HEK293 (cell line): ENCODE measurements at regions not wholly inside any gene's neighbourhood (a gene's known extent, or its start where the extent isn't known, plus 50 kb on each side); places are given as distances from the start of the nearest gene placed in this dataset.
A peak's percentile ranks its signal among the peaks of the same experiment; 100 is the strongest.

Experiments
- CTCF ChIA-PET: fragments of 350-600 bp; formaldehyde crosslinking; extraction: SDS; loops from one replicate; lab custom pipeline; 2021; ENCODE audit warnings: antibody characterized with exemption; lab: Yijun Ruan, JAX
- POLR2A ChIA-PET: fragments of 300-600 bp; formaldehyde crosslinking; extraction: SDS; loops from one replicate; lab custom pipeline; 2020; ENCODE audit warnings: antibody characterized with exemption, inconsistent platforms; lab: Yijun Ruan, JAX
- H3K27ac ChIP-seq: fragments of 200-500 bp; sonication (Bioruptor generic); 2 replicates; pipeline ENCODE4 v1.5.1; 2014; ENCODE audit warnings: low read depth, low read length, control low read depth, inconsistent platforms; ENCODE audit errors: extremely low read depth
- H3K36me3 ChIP-seq, 2 experiments: fragments of 200-500 bp in 1 of 2; sonication (Bioruptor generic) in 1 of 2; 1 replicate in 1 of 2; 2 replicates in 1 of 2; pipeline ENCODE4 v1.5.1; 2014 to 2017; ENCODE audit warnings: inconsistent platforms in 2 of 2, low read length in 2 of 2; ENCODE audit not compliant: control insufficient read depth in 2 of 2, insufficient read depth in 1 of 2
- H3K4me1 ChIP-seq: fragments of 200-500 bp; sonication (Bioruptor generic); 2 replicates; pipeline ENCODE4 v1.5.1; 2014; ENCODE audit warnings: mild to moderate bottlenecking, low read length, inconsistent platforms; ENCODE audit not compliant: control insufficient read depth, insufficient read depth
- H3K4me3 ChIP-seq: 2 replicates; pipeline ENCODE4 v1.5.1; 2011; ENCODE audit warnings: low read depth, mild to moderate bottlenecking, control low read depth, low read length, moderate library complexity
- H3K9me3 ChIP-seq: fragments of 200-500 bp; sonication (Bioruptor generic); 2 replicates; pipeline ENCODE4 v1.5.1; 2014; ENCODE audit warnings: low read depth, low read length, inconsistent platforms; ENCODE audit not compliant: control insufficient read depth, insufficient read depth
- BCL6B ChIP-seq: fragments of 450-650 bp; formaldehyde crosslinking; IDR thresholded peaks from 2 replicates; pipeline ENCODE4 v1.5.1; 2017; ENCODE audit warnings: missing biosample characterization, missing genetic modification characterization
- EGR2 ChIP-seq: fragments of 450-650 bp; formaldehyde crosslinking; IDR thresholded peaks from 2 replicates; pipeline ENCODE4 v1.5.1; 2016; ENCODE audit warnings: low read depth, missing biosample characterization, missing genetic modification characterization
- SALL2 ChIP-seq: fragments of 450-650 bp; formaldehyde crosslinking; IDR thresholded peaks from 2 replicates; pipeline ENCODE4 v1.5.0; 2017; ENCODE audit warnings: missing biosample characterization, mild to moderate bottlenecking, missing genetic modification characterization, borderline replicate concordance
- SP2 ChIP-seq: fragments of 450-650 bp; formaldehyde crosslinking; IDR thresholded peaks from 2 replicates; pipeline ENCODE4 v1.5.1; 2016; ENCODE audit warnings: missing biosample characterization, missing genetic modification characterization
- TCF7L2 ChIP-seq: IDR thresholded peaks from 2 replicates; pipeline ENCODE4 v1.6.1; 2011; ENCODE audit warnings: low read depth, mild to moderate bottlenecking, inconsistent platforms, low read length, moderate library complexity, borderline replicate concordance
- TRIM28 ChIP-seq: IDR thresholded peaks from 2 replicates; pipeline ENCODE4 v1.6.1; 2011; ENCODE audit warnings: low read length, control low read depth, borderline replicate concordance
- TSHZ1 ChIP-seq: fragments of 450-650 bp; formaldehyde crosslinking; IDR thresholded peaks from 2 replicates; pipeline ENCODE4 v1.5.1; 2016; ENCODE audit warnings: missing biosample characterization, missing genetic modification characterization, borderline replicate concordance
- ZBTB1 ChIP-seq: fragments of 450-650 bp; formaldehyde crosslinking; IDR thresholded peaks from 2 replicates; pipeline ENCODE4 v1.5.1; 2016; ENCODE audit warnings: missing biosample characterization, missing genetic modification characterization
- ZBTB21 ChIP-seq: fragments of 450-650 bp; formaldehyde crosslinking; IDR thresholded peaks from 2 replicates; pipeline ENCODE4 v1.5.1; 2017; ENCODE audit warnings: missing biosample characterization, missing genetic modification characterization
- ZBTB6 ChIP-seq: fragments of 450-650 bp; formaldehyde crosslinking; IDR thresholded peaks from 2 replicates; pipeline ENCODE4 v1.5.1; 2017; ENCODE audit warnings: missing biosample characterization, missing genetic modification characterization
- ZNF184 ChIP-seq: fragments of 450-650 bp; IDR thresholded peaks from 2 replicates; pipeline ENCODE4 v1.5.1; 2018; ENCODE audit warnings: missing biosample characterization, mild to moderate bottlenecking, missing genetic modification characterization
- ZNF274 ChIP-seq, 2 experiments: fragments of 200-500 bp in 1 of 2; fragments of 450-650 bp in 1 of 2; sonication (Bioruptor generic) in 1 of 2; formaldehyde crosslinking in 1 of 2; IDR thresholded peaks; 2 replicates each; pipeline versions ENCODE4 v1.5.1 to v1.6.1; 2014 to 2016; ENCODE audit warnings: borderline replicate concordance in 1 of 2, inconsistent platforms in 1 of 2, low read length in 1 of 2, missing biosample characterization in 1 of 2, missing genetic modification characterization in 1 of 2
- ZNF354C ChIP-seq: fragments of 450-650 bp; formaldehyde crosslinking; IDR thresholded peaks from 2 replicates; pipeline ENCODE4 v1.5.1; 2016; ENCODE audit warnings: missing biosample characterization, missing genetic modification characterization, low read depth, borderline replicate concordance
- ZNF501 ChIP-seq: fragments of 450-650 bp; formaldehyde crosslinking; IDR thresholded peaks from 2 replicates; pipeline ENCODE4 v1.5.1; 2016; ENCODE audit warnings: missing biosample characterization, missing genetic modification characterization
- ZNF510 ChIP-seq: fragments of 450-650 bp; formaldehyde crosslinking; IDR thresholded peaks from 2 replicates; pipeline ENCODE4 v1.5.1; 2018; ENCODE audit warnings: mild to moderate bottlenecking, missing genetic modification characterization, missing biosample characterization; ENCODE audit not compliant: insufficient replicate concordance
- ZNF596 ChIP-seq: fragments of 450-650 bp; IDR thresholded peaks from 2 replicates; pipeline ENCODE4 v1.5.0; 2018; ENCODE audit warnings: missing biosample characterization, mild to moderate bottlenecking, missing genetic modification characterization, moderate library complexity
- ZNF624 ChIP-seq: fragments of 450-650 bp; formaldehyde crosslinking; IDR thresholded peaks from 2 replicates; pipeline ENCODE4 v1.5.1; 2017; ENCODE audit warnings: missing biosample characterization, missing genetic modification characterization
- ZNF629 ChIP-seq: fragments of 450-650 bp; formaldehyde crosslinking; IDR thresholded peaks from 2 replicates; pipeline ENCODE4 v1.5.1; 2017; ENCODE audit warnings: missing biosample characterization, missing genetic modification characterization
- ZXDB ChIP-seq: fragments of 450-650 bp; formaldehyde crosslinking; IDR thresholded peaks from 2 replicates; pipeline ENCODE4 v1.5.1; 2016; ENCODE audit warnings: missing biosample characterization, missing genetic modification characterization
- TF ChIP-seq, protein P1 (sequence below): fragments of 450-650 bp; formaldehyde crosslinking; IDR thresholded peaks from 2 replicates; pipeline ENCODE4 v1.5.1; 2016; ENCODE audit warnings: missing biosample characterization, missing genetic modification characterization

- TF ChIP-seq SALL2 (no peak), BCL6B (tag by site-specific recombination) (no peak), ZNF274 (IDR thresholded peaks at IDR 0.05; ENCODE audit: low read length) (no peak), ZNF274 (tag by site-specific recombination; IDR thresholded peaks at IDR 0.05; ENCODE audit: borderline replicate concordance) (no peak), ZBTB6 (no peak), ZNF596 (tag by site-specific recombination) (no peak)
- TF ChIP-seq, protein P1, sequence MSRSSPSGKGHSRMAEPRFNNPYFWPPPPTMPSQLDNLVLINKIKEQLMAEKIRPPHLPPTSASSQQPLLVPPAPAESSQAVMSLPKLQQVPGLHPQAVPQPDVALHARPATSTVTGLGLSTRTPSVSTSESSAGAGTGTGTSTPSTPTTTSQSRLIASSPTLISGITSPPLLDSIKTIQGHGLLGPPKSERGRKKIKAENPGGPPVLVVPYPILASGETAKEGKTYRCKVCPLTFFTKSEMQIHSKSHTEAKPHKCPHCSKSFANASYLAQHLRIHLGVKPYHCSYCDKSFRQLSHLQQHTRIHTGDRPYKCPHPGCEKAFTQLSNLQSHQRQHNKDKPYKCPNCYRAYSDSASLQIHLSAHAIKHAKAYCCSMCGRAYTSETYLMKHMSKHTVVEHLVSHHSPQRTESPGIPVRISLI = no peak
Observed at GRCh38 chr13:63299866-63300394, 1884.3 kb upstream of the PCDH20 start (continued).

GRCh38 chr13:63297163-63297562 lies 1881.5 kb upstream of the PCDH20 start:
- Histone ChIP-seq H3K36me3 (no peaks in the 10 kb centered on the region), H3K4me3 (no peak overlapping the region), H3K27ac (no peak overlapping the region), H3K4me1 (no peaks in the 10 kb centered on the region), H3K9me3 (no peaks in the 10 kb centered on the region)
- TF ChIP-seq, protein P1 = no peak
- no peak for TF ChIP-seq SP2 (tag by site-specific recombination)
- TF ChIP-seq ZNF354C (tag by site-specific recombination) = no peak
- CTCF ChIA-PET = interaction anchor here (0.6 kb wide), 1 partner anchor 286 kb away, joined by 3 read pairs; no protein-coding TSS in a partner anchor
- POLR2A ChIA-PET = no interaction called here

GRCh38 chr13:63291701-63292100 lies 1876.1 kb upstream of the PCDH20 start:
- no peaks in the 10 kb centered on the region for H3K36me3 ChIP-seq
- no peak overlapping the region for H3K4me3 ChIP-seq
- H3K27ac ChIP-seq = no peak overlapping the region
- POLR2A ChIA-PET = no interaction called here
- TF ChIP-seq TRIM28 (peak; percentile 45; the same call in 1 of the 2 replicates), ZNF629 (no peak), TCF7L2 (peak; percentile 37; the same call in 1 of the 2 replicates)
- CTCF ChIA-PET = no interaction called here
- no peaks in the 10 kb centered on the region for H3K4me1 ChIP-seq
- no peaks in the 10 kb centered on the region for H3K9me3 ChIP-seq

DNA sequence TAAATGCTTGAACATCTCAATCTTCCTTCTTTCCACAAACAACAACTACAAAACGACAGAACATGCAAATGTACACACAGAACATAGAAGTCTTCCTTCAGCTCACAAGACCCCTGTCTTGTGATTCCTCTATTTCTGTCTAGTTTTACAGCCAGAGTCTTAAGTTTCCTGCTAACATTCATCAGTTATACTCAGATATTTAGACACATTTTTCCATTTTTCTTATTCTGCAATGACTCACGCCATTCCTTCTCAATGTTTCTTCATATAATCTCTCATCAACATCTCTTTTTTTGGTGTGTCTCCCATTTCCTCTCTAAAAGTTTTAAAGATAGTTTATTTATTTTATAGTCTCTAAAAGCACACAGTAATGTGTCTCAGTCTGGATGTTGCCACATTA lies 1872.9 kb upstream of the PCDH20 start:
- Histone ChIP-seq H3K4me3 (no peak overlapping the region), H3K9me3 (no peaks in the 10 kb centered on the region), H3K27ac (no peak overlapping the region), H3K4me1 (no peaks in the 10 kb centered on the region), H3K36me3 (no peaks in the 10 kb centered on the region)
- ChIA-PET CTCF (no interaction called here), POLR2A (no interaction called here)
- TF ChIP-seq ZNF184 = no peak
- no peak for TF ChIP-seq ZBTB21 (tag by site-specific recombination)
- no peak for TF ChIP-seq ZNF624 (tag by site-specific recombination)
- TF ChIP-seq ZXDB (tag by site-specific recombination) = no peak
- TF ChIP-seq ZBTB1 (tag by site-specific recombination) = no peak
- TF ChIP-seq ZNF501 (tag by site-specific recombination) = no peak
- TF ChIP-seq EGR2 (tag by site-specific recombination) = no peak
- no peak for TF ChIP-seq TSHZ1 (tag by site-specific recombination)
- no peak for TF ChIP-seq ZNF274 (IDR thresholded peaks at IDR 0.05; ENCODE audit: low read length)
- TF ChIP-seq ZNF274 (tag by site-specific recombination; IDR thresholded peaks at IDR 0.05; ENCODE audit: borderline replicate concordance) = no peak
- TF ChIP-seq, protein P1 = no peak
- no peak for TF ChIP-seq ZNF510 (tag by site-specific recombination)
